D341Med (cell line): ENCODE measurements at regions not wholly inside any gene's neighbourhood (a gene's known extent, or its start where the extent isn't known, plus 50 kb on each side); places are given as distances from the start of the nearest gene placed in this dataset.
"Not testable (repeated sequence)": the region's sequence is repeated elsewhere in the genome, so short reads cannot be mapped to it uniquely, and the experiment has no call there.

Experiments used
- DNase-seq: peaks from one replicate; pipeline ENCODE4 v3.0.0; 2012; ENCODE audit warnings: low spot score

- no peak for DNase-seq
Observed at GRCh38 chr12:11539156-11539555, 110.3 kb upstream of the ETV6 start.

GRCh38 chr12:11540156-11540555, 109.3 kb upstream of the ETV6 start:
- no peak for DNase-seq

DNA sequence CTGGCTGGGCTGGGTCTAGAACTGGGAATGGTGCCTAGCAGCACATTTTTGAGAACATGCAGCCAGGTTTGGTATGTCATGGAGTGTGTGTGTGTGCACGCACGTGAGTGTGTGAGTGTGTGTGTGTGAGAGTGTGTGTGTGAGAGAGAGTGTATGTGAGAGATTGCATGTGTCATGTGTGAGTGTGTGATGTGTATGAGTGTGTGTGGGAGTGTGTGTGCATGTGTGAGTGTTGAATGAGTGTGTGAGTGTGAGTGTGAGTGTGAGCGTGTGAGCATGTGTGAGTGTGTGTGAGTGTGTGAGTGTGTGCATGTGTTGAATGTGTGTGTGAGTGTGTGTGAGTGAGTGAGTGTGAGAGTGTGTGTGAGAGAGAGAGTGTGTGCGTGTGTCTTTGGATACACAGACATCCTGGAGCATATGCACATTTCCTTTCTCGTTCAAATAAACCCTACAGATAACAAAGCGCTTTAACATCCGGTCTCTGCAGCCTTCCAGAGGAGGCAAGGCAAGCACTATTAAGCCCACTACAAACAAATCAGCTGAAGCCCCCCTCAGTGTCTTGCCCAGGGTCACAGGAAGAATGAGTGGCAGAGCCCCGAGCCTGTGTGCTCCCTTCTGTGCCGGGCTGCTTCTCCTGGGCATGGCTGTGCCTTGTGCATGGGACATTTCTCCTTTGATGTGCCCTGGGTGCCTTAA, 108.7 kb upstream of the ETV6 start:
- DNase-seq: no peak

- no peak for DNase-seq
Observed at GRCh38 chr12:11542599-11542998, 106.9 kb upstream of the ETV6 start.

DNA sequence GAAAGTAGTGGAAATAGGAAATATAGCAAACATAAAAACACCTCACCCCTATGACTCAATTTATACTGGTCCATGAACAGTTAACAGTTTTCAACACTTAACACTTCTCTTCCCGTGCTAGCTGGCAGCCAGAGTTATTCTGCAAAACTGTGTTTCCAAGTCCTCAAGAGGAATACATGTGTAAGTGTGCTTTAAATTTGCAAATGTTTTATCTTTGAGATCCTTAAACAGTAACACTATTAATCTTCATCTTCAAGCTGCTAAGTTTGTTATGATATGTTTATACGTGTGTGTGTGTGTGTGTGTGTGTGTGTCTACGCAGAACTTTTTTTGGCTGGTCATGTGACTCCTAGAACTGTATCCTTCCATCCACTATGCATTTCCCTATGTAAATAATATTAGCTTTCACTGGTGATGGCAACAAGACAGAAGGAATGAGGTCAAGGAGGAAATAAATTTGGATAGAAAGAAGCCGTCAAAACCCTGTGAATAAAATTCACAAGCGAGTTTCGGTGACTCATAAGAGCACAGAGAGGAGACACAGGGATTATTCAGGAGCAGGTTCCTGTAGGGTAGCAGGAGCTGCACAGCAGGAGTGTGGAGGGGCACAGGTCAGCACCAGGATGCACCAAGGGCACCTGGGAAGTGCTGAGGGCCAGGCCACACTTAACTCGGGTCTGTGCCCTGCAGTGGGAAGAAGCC, 105.9 kb upstream of the ETV6 start:
- DNase-seq: no peak

GRCh38 chr12:11545484-11546330, 103.8 kb upstream of the ETV6 start:
- DNase-seq: no peak

DNA sequence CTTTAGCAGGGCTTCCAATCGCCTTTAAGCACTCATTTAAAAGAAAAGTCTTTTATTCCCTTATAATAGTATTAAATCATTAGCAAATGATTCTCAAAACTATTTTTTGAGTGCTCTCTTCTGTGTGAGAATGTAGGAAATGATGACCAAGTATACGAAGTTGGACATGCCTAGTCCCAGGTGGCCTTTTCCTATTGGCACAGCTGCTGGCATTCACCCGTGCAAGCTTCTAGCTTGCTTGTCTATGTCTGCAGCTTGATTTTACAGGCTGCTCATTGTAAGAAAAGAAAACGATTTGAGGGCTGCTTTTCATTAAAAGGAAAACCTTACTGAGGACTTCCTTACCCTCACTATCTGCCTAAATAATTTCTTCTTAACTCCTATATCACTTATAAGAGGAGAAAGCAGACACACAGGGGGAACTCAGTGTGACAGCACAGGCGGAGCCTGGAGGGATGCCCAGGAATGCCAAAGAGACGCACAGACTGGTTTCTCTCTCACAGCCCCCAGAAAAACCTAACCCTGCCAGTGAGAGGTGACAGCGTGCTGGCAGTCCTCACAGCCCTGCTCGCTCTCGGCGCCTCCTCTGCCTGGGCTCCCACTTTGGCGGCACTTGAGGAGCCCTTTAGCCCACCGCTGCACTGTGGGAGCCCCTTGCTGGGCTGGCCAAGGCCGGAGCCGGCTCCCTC, 102.7 kb upstream of the ETV6 start:
- DNase-seq: not testable (repeated sequence)

DNA sequence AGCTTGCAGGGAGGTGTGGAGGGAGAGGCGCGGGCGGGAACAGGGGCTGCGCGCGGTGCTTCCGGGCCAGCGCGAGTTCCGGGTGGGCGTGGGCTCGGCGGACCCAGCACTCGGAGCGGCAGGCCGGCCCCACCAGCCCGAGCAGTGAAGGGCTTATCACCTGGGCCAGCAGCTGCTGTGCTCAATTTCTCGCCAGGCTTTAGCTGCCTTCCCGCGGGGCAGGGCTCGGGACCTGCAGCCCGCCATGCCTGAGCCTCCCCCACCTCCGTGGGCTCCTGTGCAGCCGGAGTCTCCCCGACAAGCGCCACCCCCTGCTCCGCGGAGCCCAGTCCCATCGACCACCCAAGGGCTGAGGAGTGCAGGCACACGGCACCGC, 102.2 kb upstream of the ETV6 start:
- not testable (repeated sequence) for DNase-seq

- no peak for DNase-seq
Observed at GRCh38 chr12:11549119-11549518, 100.4 kb upstream of the ETV6 start.

- DNase-seq: peak; percentile 69
Observed at GRCh38 chr12:11553871-11554533, 95.5 kb upstream of the ETV6 start.

DNA sequence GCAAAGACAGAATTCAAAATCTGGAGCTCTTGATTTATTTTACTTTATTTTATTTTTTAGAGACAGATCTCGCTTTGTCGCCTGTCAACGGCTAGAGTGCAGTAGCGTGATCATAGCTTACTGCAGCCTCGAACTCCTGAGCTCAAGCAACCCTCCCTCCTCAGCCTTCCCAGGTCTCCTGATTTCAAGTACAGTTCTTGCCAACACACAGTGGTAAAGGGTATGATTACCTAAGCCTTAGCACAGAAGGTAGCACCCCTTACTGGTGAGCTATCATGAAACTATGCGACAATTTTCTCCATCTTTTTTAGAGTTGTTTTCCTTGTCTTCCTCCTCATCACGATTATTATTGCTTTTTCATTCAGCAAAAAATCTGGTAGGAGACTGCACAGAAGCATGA, 94.3 kb upstream of the ETV6 start:
- DNase-seq: no peak

DNA sequence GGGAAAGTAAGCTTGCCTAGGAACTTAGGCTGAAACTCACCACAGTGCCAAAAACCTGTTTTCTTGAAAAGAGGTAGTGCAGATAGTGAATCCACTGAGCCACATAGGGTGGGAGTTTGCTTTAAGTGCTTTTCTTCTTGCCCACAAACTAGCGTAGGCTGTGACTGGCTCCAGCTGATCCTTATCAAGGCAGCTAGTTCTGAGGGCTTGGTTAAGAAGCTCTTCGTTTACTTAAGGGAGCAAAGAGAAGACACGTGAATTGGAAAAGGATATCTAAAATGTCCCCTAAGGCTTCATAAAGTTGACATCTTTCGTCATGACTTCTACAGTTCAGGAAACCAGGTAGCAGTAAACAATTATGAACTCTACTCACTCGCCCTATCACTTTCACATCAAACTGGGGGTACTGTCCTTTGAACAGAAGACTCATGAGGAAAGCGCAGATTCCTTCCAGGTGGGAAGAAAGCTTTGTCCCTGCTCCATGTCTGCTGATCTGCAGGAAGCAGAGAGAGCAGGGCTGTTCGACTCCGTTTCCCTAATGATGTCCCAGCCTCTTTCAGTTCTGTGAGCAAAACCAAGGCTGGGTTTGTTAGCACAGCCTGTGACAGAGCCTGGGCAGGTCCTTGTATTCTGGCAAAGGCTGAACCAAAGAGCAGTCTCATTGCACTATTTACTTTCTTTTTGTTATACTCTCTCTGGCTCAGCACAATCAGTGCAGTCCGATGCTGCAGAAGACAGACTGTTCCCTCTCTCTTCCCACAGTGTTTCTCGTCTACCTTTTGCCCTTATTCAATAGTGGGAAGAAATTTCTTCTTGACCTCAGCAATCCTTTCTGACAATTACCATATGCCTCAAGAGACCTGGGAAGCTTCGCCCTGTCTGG, 93.5 kb upstream of the ETV6 start:
- DNase-seq: no peak

GRCh38 chr12:11556682-11557081, 92.8 kb upstream of the ETV6 start:
- DNase-seq: no peak

- no peak for DNase-seq
Observed at GRCh38 chr12:11559626-11560340, 89.7 kb upstream of the ETV6 start.

GRCh38 chr12:11561411-11561810, 88.1 kb upstream of the ETV6 start:
- no peak for DNase-seq

- no peak for DNase-seq
Observed at GRCh38 chr12:11563785-11564739, 85.4 kb upstream of the ETV6 start.

DNA sequence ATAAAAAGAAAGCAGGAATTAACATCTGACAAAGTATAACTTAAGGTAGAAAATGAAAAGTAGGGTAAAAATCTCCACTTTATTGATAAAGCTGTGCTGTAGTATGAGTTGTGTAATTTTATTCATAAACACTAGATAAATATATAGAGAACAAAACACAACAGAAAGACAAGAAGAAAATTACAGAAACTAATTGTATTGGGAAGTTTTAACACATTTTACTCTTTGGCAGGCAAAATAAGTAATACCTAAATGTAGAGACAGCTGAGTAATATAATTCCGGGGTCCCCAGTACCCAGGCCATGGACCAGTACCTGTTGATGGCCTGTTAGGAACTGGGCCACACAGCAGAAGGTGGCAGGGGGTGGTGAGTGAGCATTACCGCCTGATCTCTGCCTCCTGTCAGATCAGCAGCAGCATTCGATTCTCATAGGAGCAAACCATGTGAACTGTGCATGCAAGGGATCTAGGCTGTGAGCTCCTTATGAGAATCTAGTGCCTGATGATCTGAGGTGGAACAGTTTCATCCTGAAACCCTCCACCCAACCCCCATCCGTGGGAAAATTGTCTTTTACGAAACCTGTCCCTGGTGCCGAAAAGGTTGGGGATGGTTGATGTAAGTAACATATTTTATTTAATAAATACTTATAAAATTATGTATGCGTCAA, 84.4 kb upstream of the ETV6 start:
- no peak for DNase-seq

- DNase-seq: no peak
Observed at GRCh38 chr12:11565752-11566151, 83.7 kb upstream of the ETV6 start.
